MM.1S (cell line): ENCODE measurements at regions not wholly inside any gene's neighbourhood (a gene's known extent, or its start where the extent isn't known, plus 50 kb on each side); places are given as distances from the start of the nearest gene placed in this dataset.

Source experiments
- DNase-seq: peaks from one replicate; pipeline ENCODE4 v3.0.0-alpha.2; 2015
- H2AFZ ChIP-seq: fragments of 300-600 bp; sonication (generic); 2 replicates; pipeline ENCODE4 v1.6.0; 2016; ENCODE audit warnings: antibody characterized with exemption, low read length
- H3F3A ChIP-seq: fragments of 300-600 bp; sonication (generic); 2 replicates; pipeline ENCODE4 v1.6.1; 2016; ENCODE audit warnings: mild to moderate bottlenecking, antibody characterized with exemption, low read length, moderate library complexity, mixed read lengths; ENCODE audit not compliant: insufficient read depth
- H3K27ac ChIP-seq: fragments of 300-600 bp; sonication (generic); 2 replicates; pipeline ENCODE4 v1.5.1; 2016; ENCODE audit warnings: mild to moderate bottlenecking, low read length
- H3K27me3 ChIP-seq: fragments of 300-600 bp; sonication (generic); replicated peaks from 2 replicates; pipeline ENCODE4 v1.6.0; 2016; ENCODE audit warnings: low read length; ENCODE audit not compliant: insufficient read depth
- H3K36me3 ChIP-seq: fragments of 300-600 bp; sonication (generic); replicated peaks from 2 replicates; pipeline ENCODE4 v1.6.1; 2016; ENCODE audit warnings: mild to moderate bottlenecking, low read length, mixed read lengths; ENCODE audit not compliant: insufficient read depth
- H3K4me1 ChIP-seq: fragments of 300-600 bp; sonication (generic); 2 replicates; pipeline ENCODE4 v1.6.1; 2016; ENCODE audit warnings: low read length, mixed read lengths
- H3K4me2 ChIP-seq: fragments of 300-600 bp; sonication (generic); 2 replicates; pipeline ENCODE4 v1.6.0; 2016; ENCODE audit warnings: low read depth, low read length
- H3K4me3 ChIP-seq: fragments of 300-600 bp; sonication (generic); 2 replicates; pipeline ENCODE4 v1.5.1; 2016; ENCODE audit warnings: low read length, mixed read lengths
- H3K79me2 ChIP-seq: fragments of 300-600 bp; sonication (generic); 2 replicates; pipeline ENCODE4 v1.6.1; 2016; ENCODE audit warnings: mixed run types, low read length, mixed read lengths
- H3K9ac ChIP-seq: fragments of 300-600 bp; sonication (generic); 2 replicates; pipeline ENCODE4 v1.6.1; 2016; ENCODE audit warnings: low read length, mixed read lengths
- H3K9me2 ChIP-seq: fragments of 300-600 bp; sonication (generic); replicated peaks from 2 replicates; pipeline ENCODE4 v1.6.1; 2016; ENCODE audit warnings: mild to moderate bottlenecking, low read length, mixed read lengths; ENCODE audit not compliant: insufficient read depth
- H3K9me3 ChIP-seq: fragments of 300-600 bp; sonication (generic); replicated peaks from 2 replicates; pipeline ENCODE4 v1.6.1; 2016; ENCODE audit warnings: mild to moderate bottlenecking, low read length, mixed read lengths; ENCODE audit not compliant: insufficient read depth
- H4K20me1 ChIP-seq: fragments of 300-600 bp; sonication (generic); 2 replicates; pipeline ENCODE4 v1.6.1; 2016; ENCODE audit warnings: mild to moderate bottlenecking, low read length, moderate library complexity, mixed read lengths; ENCODE audit not compliant: insufficient read depth
- CTCF ChIP-seq: fragments of 300-600 bp; sonication (generic); IDR thresholded peaks from 2 replicates; pipeline ENCODE4 v1.5.1; 2016; ENCODE audit warnings: antibody characterized with exemption, low read length, mixed read lengths
- EZH2 ChIP-seq: fragments of 300-600 bp; sonication (generic); optimal IDR thresholded peaks from 2 replicates; pipeline ENCODE3; 2017; ENCODE audit warnings: low read depth, mild to moderate bottlenecking, antibody characterized with exemption, low read length, mixed read lengths
- EZH2phosphoT487 ChIP-seq: fragments of 300-600 bp; sonication (generic); IDR thresholded peaks from 2 replicates; pipeline ENCODE4 v1.6.1; 2018; ENCODE audit warnings: antibody characterized with exemption, low read length

DNA sequence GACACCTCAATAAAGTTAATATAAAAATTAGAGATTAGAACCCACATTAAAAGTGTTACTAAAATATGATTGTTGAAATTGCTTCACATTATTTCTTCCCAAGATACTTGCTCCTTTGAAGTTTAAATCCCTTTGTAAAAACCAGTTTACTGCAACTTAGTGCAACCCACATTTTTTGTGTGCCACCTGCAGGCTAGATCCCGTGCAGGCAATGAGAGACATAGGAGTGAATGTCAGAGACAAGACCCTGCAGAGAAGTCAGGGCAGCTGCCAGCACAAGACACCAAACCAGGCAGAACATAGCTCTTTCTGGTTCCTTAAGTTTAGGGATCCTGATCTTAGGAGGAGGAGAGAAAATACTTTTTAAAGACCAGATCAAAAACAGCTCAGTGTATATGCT lies 142.8 kb upstream of the MTNR1B start:
- no peak overlapping the region for H3K9ac ChIP-seq
- H3K36me3 ChIP-seq: no peaks in the 10 kb centered on the region
- TF ChIP-seq EZH2: no peak
- TF ChIP-seq EZH2phosphoT487: no peak
- no peak for TF ChIP-seq CTCF
- H3F3A ChIP-seq: peaks cover 9% of the 10 kb centered on the region; the same call in 1 of the 2 replicates
- H3K9me3 ChIP-seq: no peaks in the 10 kb centered on the region
- peaks cover 24% of the 10 kb centered on the region for H3K4me1 ChIP-seq
- H3K79me2 ChIP-seq: no peaks in the 10 kb centered on the region
- H3K27me3 ChIP-seq: no peaks in the 10 kb centered on the region
- H4K20me1 ChIP-seq: no peaks in the 10 kb centered on the region
- no peak overlapping the region for H2AFZ ChIP-seq
- no peak overlapping the region for H3K4me2 ChIP-seq
- H3K9me2 ChIP-seq: no peaks in the 10 kb centered on the region
- H3K4me3 ChIP-seq: no peak overlapping the region
- H3K27ac ChIP-seq: no peak overlapping the region
- no peak for DNase-seq

DNA sequence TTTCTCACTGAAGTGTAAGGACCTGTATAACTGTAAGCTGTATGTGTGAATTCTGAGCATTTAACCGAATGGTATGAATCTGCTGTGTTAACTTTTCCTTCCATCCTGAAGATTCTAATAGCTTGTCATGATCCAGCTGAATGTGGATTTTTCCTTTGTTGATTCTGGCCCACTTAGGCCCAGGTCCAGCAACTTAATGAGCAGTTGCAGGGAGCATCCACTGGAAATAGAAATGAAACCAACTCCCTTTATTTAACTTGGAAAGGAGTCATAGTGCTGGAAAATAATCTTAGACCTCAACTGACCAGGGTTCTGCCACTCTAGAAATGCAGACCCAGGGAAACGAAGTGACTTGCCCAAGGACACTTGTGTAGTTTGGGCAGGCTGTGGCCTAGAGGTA lies 142.3 kb upstream of the MTNR1B start:
- no peak overlapping the region for H3K9ac ChIP-seq
- no peaks in the 10 kb centered on the region for H3K27me3 ChIP-seq
- H2AFZ ChIP-seq: no peak overlapping the region
- H3F3A ChIP-seq: peaks cover 9% of the 10 kb centered on the region; the same call in 1 of the 2 replicates
- no peak for DNase-seq
- H3K4me3 ChIP-seq: no peak overlapping the region
- H3K9me2 ChIP-seq: no peaks in the 10 kb centered on the region
- TF ChIP-seq CTCF: no peak
- TF ChIP-seq EZH2: no peak
- no peak for TF ChIP-seq EZH2phosphoT487
- H3K9me3 ChIP-seq: no peaks in the 10 kb centered on the region
- no peaks in the 10 kb centered on the region for H3K36me3 ChIP-seq
- no peak overlapping the region for H3K27ac ChIP-seq
- no peaks in the 10 kb centered on the region for H3K79me2 ChIP-seq
- H4K20me1 ChIP-seq: no peaks in the 10 kb centered on the region
- H3K4me1 ChIP-seq: peaks cover 25% of the 10 kb centered on the region
- no peak overlapping the region for H3K4me2 ChIP-seq

- H4K20me1 ChIP-seq: no peaks in the 10 kb centered on the region
- no peaks in the 10 kb centered on the region for H3K27me3 ChIP-seq
- H3K4me3 ChIP-seq: no peak overlapping the region
- no peaks in the 10 kb centered on the region for H3K9me3 ChIP-seq
- TF ChIP-seq EZH2 (no peak), EZH2phosphoT487 (no peak), CTCF (no peak)
- H3K4me1 ChIP-seq: peaks cover 25% of the 10 kb centered on the region
- DNase-seq: no peak
- H3K36me3 ChIP-seq: no peaks in the 10 kb centered on the region
- no peaks in the 10 kb centered on the region for H3K9me2 ChIP-seq
- H3K27ac ChIP-seq: no peak overlapping the region
- H3K9ac ChIP-seq: no peak overlapping the region
- H2AFZ ChIP-seq: no peak overlapping the region
- no peak overlapping the region for H3K4me2 ChIP-seq
- H3F3A ChIP-seq: peaks cover 9% of the 10 kb centered on the region; the same call in 1 of the 2 replicates
- no peaks in the 10 kb centered on the region for H3K79me2 ChIP-seq
Measured at GRCh38 chr11:92828556-92828955, 140.9 kb upstream of the MTNR1B start.
